ENCODE measurements at regions not wholly inside any gene's neighbourhood (a gene's known extent, or its start where the extent isn't known, plus 50 kb on each side); places are given as distances from the start of the nearest gene placed in this dataset.

GRCh38 chr14:104319491-104320241 lies 181.3 kb downstream of the KIF26A start:
- H3K9me3 Mint-ChIP-seq = no peaks in the 10 kb centered on the region
- H3K27me3 Mint-ChIP-seq = no peaks in the 10 kb centered on the region
- no peak for ATAC-seq (replicated peaks; ENCODE audit: extremely low read depth, poor library complexity, severe bottlenecking)
- no peak overlapping the region for H3K4me3 Mint-ChIP-seq
- no peaks in the 10 kb centered on the region for H3K36me3 Mint-ChIP-seq (ENCODE audit: insufficient read depth)
- H3K27ac Mint-ChIP-seq (ENCODE audit: low read depth) = no peak overlapping the region
- H3K4me1 Mint-ChIP-seq = no peaks in the 10 kb centered on the region
- no peak for DNase-seq (ENCODE audit: low spot score in 2 of 2)

- DNase-seq (ENCODE audit: low spot score in 2 of 2) (no peak), ATAC-seq (replicated peaks; ENCODE audit: extremely low read depth, poor library complexity, severe bottlenecking) (no peak)
- no peaks in the 10 kb centered on the region for H3K27me3 Mint-ChIP-seq
- H3K4me1 Mint-ChIP-seq = no peaks in the 10 kb centered on the region
- no peaks in the 10 kb centered on the region for H3K9me3 Mint-ChIP-seq
- no peaks in the 10 kb centered on the region for H3K36me3 Mint-ChIP-seq (ENCODE audit: insufficient read depth)
- no peak overlapping the region for H3K27ac Mint-ChIP-seq (ENCODE audit: low read depth)
- H3K4me3 Mint-ChIP-seq = no peak overlapping the region
Observed at GRCh38 chr14:104320611-104321086, 182.3 kb downstream of the KIF26A start.

- DNase-seq (ENCODE audit: low spot score in 2 of 2) = no peak
- no peak overlapping the region for H3K27ac Mint-ChIP-seq (ENCODE audit: low read depth)
Observed at GRCh38 chr14:104321088-104321801, 182.9 kb downstream of the KIF26A start.

GRCh38 chr14:104321802-104322130 lies 183.4 kb downstream of the KIF26A start:
- Mint-ChIP-seq H3K36me3 (ENCODE audit: insufficient read depth) (no peaks in the 10 kb centered on the region), H3K4me1 (no peaks in the 10 kb centered on the region), H3K4me3 (no peak overlapping the region), H3K27me3 (no peaks in the 10 kb centered on the region), H3K9me3 (no peaks in the 10 kb centered on the region), H3K27ac (ENCODE audit: low read depth) (no peak overlapping the region)
- ATAC-seq (replicated peaks; ENCODE audit: extremely low read depth, poor library complexity, severe bottlenecking) (no peak), DNase-seq (ENCODE audit: low spot score in 2 of 2) (no peak)

More at GRCh38 chr14:104321088-104321801, 182.9 kb downstream of the KIF26A start:
- no peaks in the 10 kb centered on the region for H3K36me3 Mint-ChIP-seq (ENCODE audit: insufficient read depth)
- H3K27me3 Mint-ChIP-seq = no peaks in the 10 kb centered on the region
- H3K4me1 Mint-ChIP-seq = no peaks in the 10 kb centered on the region
- no peak overlapping the region for H3K4me3 Mint-ChIP-seq
- no peak for ATAC-seq (replicated peaks; ENCODE audit: extremely low read depth, poor library complexity, severe bottlenecking)
- no peaks in the 10 kb centered on the region for H3K9me3 Mint-ChIP-seq

GRCh38 chr14:104322531-104323366 lies 184.4 kb downstream of the KIF26A start:
- no peaks in the 10 kb centered on the region for H3K36me3 Mint-ChIP-seq (ENCODE audit: insufficient read depth)
- no peaks in the 10 kb centered on the region for H3K4me1 Mint-ChIP-seq
- no peaks in the 10 kb centered on the region for H3K9me3 Mint-ChIP-seq
- no peak for ATAC-seq (replicated peaks; ENCODE audit: extremely low read depth, poor library complexity, severe bottlenecking)
- no peak overlapping the region for H3K27ac Mint-ChIP-seq (ENCODE audit: low read depth)
- no peak for DNase-seq (ENCODE audit: low spot score in 2 of 2)
- H3K27me3 Mint-ChIP-seq = no peaks in the 10 kb centered on the region
- H3K4me3 Mint-ChIP-seq = no peak overlapping the region

- Mint-ChIP-seq H3K9me3 (no peaks in the 10 kb centered on the region), H3K4me3 (no peak overlapping the region), H3K36me3 (ENCODE audit: insufficient read depth) (no peaks in the 10 kb centered on the region), H3K27ac (ENCODE audit: low read depth) (no peak overlapping the region), H3K27me3 (no peaks in the 10 kb centered on the region), H3K4me1 (no peaks in the 10 kb centered on the region)
- DNase-seq (ENCODE audit: low spot score in 2 of 2) (no peak), ATAC-seq (replicated peaks; ENCODE audit: extremely low read depth, poor library complexity, severe bottlenecking) (no peak)
Observed at GRCh38 chr14:104323551-104324175, 185.3 kb downstream of the KIF26A start.

GRCh38 chr14:104326848-104327247 lies 188.5 kb downstream of the KIF26A start:
- H3K27me3 Mint-ChIP-seq = no peaks in the 10 kb centered on the region
- no peaks in the 10 kb centered on the region for H3K36me3 Mint-ChIP-seq (ENCODE audit: insufficient read depth)
- DNase-seq (ENCODE audit: low spot score in 2 of 2) (no peak), ATAC-seq (replicated peaks; ENCODE audit: extremely low read depth, poor library complexity, severe bottlenecking) (no peak)
- no peaks in the 10 kb centered on the region for H3K4me1 Mint-ChIP-seq
- no peak overlapping the region for H3K27ac Mint-ChIP-seq (ENCODE audit: low read depth)
- H3K9me3 Mint-ChIP-seq = no peaks in the 10 kb centered on the region
- H3K4me3 Mint-ChIP-seq = no peak overlapping the region

- ATAC-seq (replicated peaks; ENCODE audit: extremely low read depth, poor library complexity, severe bottlenecking) = no peak
- H3K4me3 Mint-ChIP-seq = no peak overlapping the region
- no peak overlapping the region for H3K27ac Mint-ChIP-seq (ENCODE audit: low read depth)
- no peaks in the 10 kb centered on the region for H3K9me3 Mint-ChIP-seq
- H3K36me3 Mint-ChIP-seq (ENCODE audit: insufficient read depth) = no peaks in the 10 kb centered on the region
- no peaks in the 10 kb centered on the region for H3K4me1 Mint-ChIP-seq
- H3K27me3 Mint-ChIP-seq = no peaks in the 10 kb centered on the region
- DNase-seq (ENCODE audit: low spot score in 2 of 2) = no peak
Observed at GRCh38 chr14:104328607-104329006, 190.2 kb downstream of the KIF26A start.

GRCh38 chr14:104329793-104330192 lies 191.4 kb downstream of the KIF26A start:
- Mint-ChIP-seq H3K4me1 (no peaks in the 10 kb centered on the region), H3K4me3 (no peak overlapping the region), H3K36me3 (ENCODE audit: insufficient read depth) (no peaks in the 10 kb centered on the region), H3K27ac (ENCODE audit: low read depth) (no peak overlapping the region), H3K9me3 (no peaks in the 10 kb centered on the region), H3K27me3 (no peaks in the 10 kb centered on the region)
- no peak for DNase-seq (ENCODE audit: low spot score in 2 of 2)
- no peak for ATAC-seq (replicated peaks; ENCODE audit: extremely low read depth, poor library complexity, severe bottlenecking)

GRCh38 chr14:104331871-104332605 lies 193.7 kb downstream of the KIF26A start:
- no peak for ATAC-seq (replicated peaks; ENCODE audit: extremely low read depth, poor library complexity, severe bottlenecking)
- no peaks in the 10 kb centered on the region for H3K4me1 Mint-ChIP-seq
- no peak overlapping the region for H3K27ac Mint-ChIP-seq (ENCODE audit: low read depth)
- no peaks in the 10 kb centered on the region for H3K9me3 Mint-ChIP-seq
- H3K36me3 Mint-ChIP-seq (ENCODE audit: insufficient read depth) = no peaks in the 10 kb centered on the region
- no peaks in the 10 kb centered on the region for H3K27me3 Mint-ChIP-seq
- DNase-seq (ENCODE audit: low spot score in 2 of 2) = no peak
- H3K4me3 Mint-ChIP-seq = no peak overlapping the region

GRCh38 chr14:104332634-104333270 lies 194.4 kb downstream of the KIF26A start:
- H3K9me3 Mint-ChIP-seq = peaks cover under 1% of the 10 kb centered on the region
- H3K36me3 Mint-ChIP-seq (ENCODE audit: insufficient read depth) = no peaks in the 10 kb centered on the region
- no peak for DNase-seq (ENCODE audit: low spot score in 2 of 2)
- no peak for ATAC-seq (replicated peaks; ENCODE audit: extremely low read depth, poor library complexity, severe bottlenecking)
- H3K27ac Mint-ChIP-seq (ENCODE audit: low read depth) = no peak overlapping the region
- H3K4me1 Mint-ChIP-seq = no peaks in the 10 kb centered on the region
- H3K27me3 Mint-ChIP-seq = no peaks in the 10 kb centered on the region
- no peak overlapping the region for H3K4me3 Mint-ChIP-seq

All from central memory CD8-positive, alpha-beta T cell (primary cell).